Neural cell (in vitro differentiated cells): ENCODE measurements at regions not wholly inside any gene's neighbourhood (a gene's known extent, or its start where the extent isn't known, plus 50 kb on each side); places are given as distances from the start of the nearest gene placed in this dataset.
"Not testable (repeated sequence)": the region's sequence is repeated elsewhere in the genome, so short reads cannot be mapped to it uniquely, and the experiment has no call there.

Experiments
- H2AFZ ChIP-seq: fragments of 200-600, 300-800 bp; sonication (generic), shearing (Covaris generic); 2 replicates; pipeline ENCODE4 v1.6.0; 2014; ENCODE audit warnings: low read depth, mild to moderate bottlenecking, antibody characterized with exemption, low read length, moderate library complexity
- H3F3A ChIP-seq: fragments of 200-600 bp; shearing (Covaris generic); 2 replicates; pipeline ENCODE4 v1.6.1; 2016; ENCODE audit warnings: mild to moderate bottlenecking, moderate library complexity, mixed read lengths, antibody characterized with exemption, low read length; ENCODE audit not compliant: insufficient read depth, poor library complexity, severe bottlenecking
- H3K27ac ChIP-seq: fragments of 200-600, 300-800 bp; sonication (generic), shearing (Covaris generic); 2 replicates; pipeline ENCODE4 v1.5.1; 2014; ENCODE audit warnings: mild to moderate bottlenecking, low read length, moderate library complexity
- H3K27me3 ChIP-seq: fragments of 300-800, 200-600 bp; sonication (generic), shearing (Covaris generic); 2 replicates; pipeline ENCODE4 v1.6.0; 2014; ENCODE audit warnings: mild to moderate bottlenecking, low read depth, low read length, moderate library complexity; ENCODE audit not compliant: insufficient read depth
- H3K36me3 ChIP-seq: fragments of 300-800, 200-600 bp; sonication (generic), shearing (Covaris generic); 2 replicates; pipeline ENCODE4 v1.5.1; 2014; ENCODE audit warnings: mild to moderate bottlenecking, antibody characterized with exemption, low read length, moderate library complexity; ENCODE audit not compliant: insufficient read depth
- H3K4me2 ChIP-seq: fragments of 300-800, 200-600 bp; sonication (generic), shearing (Covaris generic); 2 replicates; pipeline ENCODE4 v1.6.0; 2014; ENCODE audit warnings: mild to moderate bottlenecking, low read length
- H3K4me3 ChIP-seq: fragments of 300-800, 200-600 bp; sonication (generic), shearing (Covaris generic); 2 replicates; pipeline ENCODE4 v1.5.1; 2014; ENCODE audit warnings: mild to moderate bottlenecking, low read length, moderate library complexity
- H3K79me2 ChIP-seq: fragments of 200-600 bp; shearing (Covaris generic); replicated peaks from 2 replicates; pipeline ENCODE4 v1.6.0; 2014; ENCODE audit warnings: mild to moderate bottlenecking, low read length, moderate library complexity; ENCODE audit not compliant: insufficient read depth
- H3K9ac ChIP-seq: fragments of 300-800, 200-600 bp; sonication (generic), shearing (Covaris generic); 2 replicates; pipeline ENCODE4 v1.6.1; 2016; ENCODE audit warnings: mild to moderate bottlenecking, low read length, mixed read lengths
- H3K9me2 ChIP-seq: fragments of 200-600 bp; shearing (Covaris generic); 2 replicates; pipeline ENCODE4 v1.6.1; 2016; ENCODE audit warnings: mild to moderate bottlenecking, low read length, mixed read lengths; ENCODE audit not compliant: insufficient read depth
- H3K9me3 ChIP-seq: fragments of 200-600, 300-800 bp; sonication (generic), shearing (Covaris generic); 2 replicates; pipeline ENCODE4 v1.6.1; 2016; ENCODE audit warnings: mild to moderate bottlenecking, mixed run types, low read length, moderate library complexity, mixed read lengths
- H4K20me1 ChIP-seq: fragments of 200-600 bp; shearing (Covaris generic); 2 replicates; pipeline ENCODE4 v1.6.1; 2016; ENCODE audit warnings: mild to moderate bottlenecking, mixed run types; ENCODE audit not compliant: insufficient read depth
- EP300 ChIP-seq: fragments of 450-650 bp; conservative IDR thresholded peaks from 2 replicates; pipeline ENCODE4 v1.6.1; 2014; ENCODE audit warnings: antibody characterized with exemption, mild to moderate bottlenecking, moderate library complexity; ENCODE audit not compliant: poor library complexity, severe bottlenecking
- EZH2 ChIP-seq: fragments of 200-600, 300-800 bp; shearing (Covaris generic), sonication (generic); IDR thresholded peaks from 2 replicates; pipeline ENCODE4 v1.6.1; 2014; ENCODE audit warnings: antibody characterized with exemption, low read length, borderline replicate concordance, mild to moderate bottlenecking; ENCODE audit not compliant: insufficient read depth, poor library complexity, severe bottlenecking
- MXI1 ChIP-seq: fragments of 450-650 bp; conservative IDR thresholded peaks from 2 replicates; pipeline ENCODE4 v1.6.1; 2014; ENCODE audit warnings: antibody characterized with exemption, mild to moderate bottlenecking; ENCODE audit not compliant: poor library complexity, severe bottlenecking
- POLR2AphosphoS5 ChIP-seq: IDR thresholded peaks from 2 replicates; pipeline ENCODE4 v1.6.1; 2012
- RAD21 ChIP-seq: fragments of 450-650 bp; conservative IDR thresholded peaks from 2 replicates; pipeline ENCODE4 v1.6.1; 2014; ENCODE audit warnings: antibody characterized with exemption, mild to moderate bottlenecking, moderate library complexity
- REST ChIP-seq: IDR thresholded peaks from 2 replicates; pipeline ENCODE4 v1.6.1; 2012; ENCODE audit warnings: borderline replicate concordance
- SMC3 ChIP-seq: fragments of 450-650 bp; conservative IDR thresholded peaks from 2 replicates; pipeline ENCODE4 v1.6.1; 2014; ENCODE audit warnings: antibody characterized with exemption, mild to moderate bottlenecking, moderate library complexity; ENCODE audit not compliant: poor library complexity
- TAF1 ChIP-seq: IDR thresholded peaks from 2 replicates; pipeline ENCODE4 v1.6.1; 2012; ENCODE audit warnings: low read depth
- TF ChIP-seq, protein P1 (sequence below): fragments of 450-650 bp; IDR thresholded peaks from 2 replicates; pipeline ENCODE4 v1.5.1; 2014; ENCODE audit warnings: antibody characterized with exemption, mild to moderate bottlenecking, moderate library complexity; ENCODE audit not compliant: poor library complexity, severe bottlenecking

DNA sequence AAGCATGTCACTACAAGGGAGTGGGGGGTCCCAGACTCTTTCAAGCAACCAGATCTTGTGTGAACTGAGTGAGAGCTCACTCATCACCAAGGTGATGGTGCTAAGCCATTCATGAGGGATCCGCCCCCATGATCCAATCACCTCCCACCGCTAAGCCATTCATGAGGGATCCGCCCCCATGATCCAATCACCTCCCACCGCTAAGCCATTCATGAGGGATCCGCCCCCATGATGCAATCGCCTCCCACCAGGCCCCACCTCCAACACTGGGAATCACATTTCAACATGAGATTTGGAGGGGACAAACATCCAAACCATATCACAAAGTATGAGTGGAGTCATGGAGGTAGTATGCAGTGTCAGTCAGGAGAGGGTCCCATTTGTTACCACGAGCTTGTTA is 64.8 kb upstream of the PROKR2 start:
- H3K79me2 ChIP-seq, H3F3A ChIP-seq, H3K36me3 ChIP-seq, H2AFZ ChIP-seq, H3K27ac ChIP-seq, H3K9me2 ChIP-seq, H3K9me3 ChIP-seq, H4K20me1 ChIP-seq, H3K4me3 ChIP-seq, H3K9ac ChIP-seq, H3K4me2 ChIP-seq: not testable (repeated sequence)
- H3K27me3 ChIP-seq: peaks cover 14% of the 10 kb centered on the region

DNA sequence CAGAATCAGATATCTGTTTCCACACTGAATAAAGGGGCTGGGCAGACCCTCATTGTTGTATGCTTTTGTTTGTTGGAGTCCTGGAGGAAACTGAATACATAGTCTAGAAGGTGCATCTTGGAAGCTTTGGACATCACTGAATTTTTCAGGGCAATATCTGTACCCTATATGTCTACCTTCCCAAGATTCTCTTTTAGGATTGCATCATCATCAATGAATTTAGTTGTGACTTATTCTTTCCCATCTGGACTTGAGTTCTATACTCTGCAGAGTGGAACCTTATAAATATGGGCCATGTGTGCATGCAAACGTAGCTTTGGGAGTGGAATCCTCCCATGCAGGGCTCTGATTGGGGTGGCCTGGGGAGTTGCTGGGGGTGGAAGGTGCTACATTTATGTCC is 60.7 kb upstream of the PROKR2 start:
- Histone ChIP-seq H3K9me2 (no peaks in the 10 kb centered on the region), H3K9ac (no peak overlapping the region), H3K79me2 (no peaks in the 10 kb centered on the region), H4K20me1 (no peaks in the 10 kb centered on the region), H2AFZ (no peak overlapping the region), H3K36me3 (no peaks in the 10 kb centered on the region), H3K27me3 (peaks cover 9% of the 10 kb centered on the region), H3K4me2 (no peak overlapping the region), H3F3A (no peaks in the 10 kb centered on the region), H3K9me3 (no peaks in the 10 kb centered on the region), H3K27ac (no peak overlapping the region), H3K4me3 (no peak overlapping the region)
- TF ChIP-seq EZH2: no peak
- no peak for TF ChIP-seq POLR2AphosphoS5
- no peak for TF ChIP-seq SMC3
- TF ChIP-seq MXI1: no peak
- no peak for TF ChIP-seq RAD21
- TF ChIP-seq TAF1: no peak
- no peak for TF ChIP-seq EP300
- TF ChIP-seq REST: no peak
- TF ChIP-seq, protein P1, sequence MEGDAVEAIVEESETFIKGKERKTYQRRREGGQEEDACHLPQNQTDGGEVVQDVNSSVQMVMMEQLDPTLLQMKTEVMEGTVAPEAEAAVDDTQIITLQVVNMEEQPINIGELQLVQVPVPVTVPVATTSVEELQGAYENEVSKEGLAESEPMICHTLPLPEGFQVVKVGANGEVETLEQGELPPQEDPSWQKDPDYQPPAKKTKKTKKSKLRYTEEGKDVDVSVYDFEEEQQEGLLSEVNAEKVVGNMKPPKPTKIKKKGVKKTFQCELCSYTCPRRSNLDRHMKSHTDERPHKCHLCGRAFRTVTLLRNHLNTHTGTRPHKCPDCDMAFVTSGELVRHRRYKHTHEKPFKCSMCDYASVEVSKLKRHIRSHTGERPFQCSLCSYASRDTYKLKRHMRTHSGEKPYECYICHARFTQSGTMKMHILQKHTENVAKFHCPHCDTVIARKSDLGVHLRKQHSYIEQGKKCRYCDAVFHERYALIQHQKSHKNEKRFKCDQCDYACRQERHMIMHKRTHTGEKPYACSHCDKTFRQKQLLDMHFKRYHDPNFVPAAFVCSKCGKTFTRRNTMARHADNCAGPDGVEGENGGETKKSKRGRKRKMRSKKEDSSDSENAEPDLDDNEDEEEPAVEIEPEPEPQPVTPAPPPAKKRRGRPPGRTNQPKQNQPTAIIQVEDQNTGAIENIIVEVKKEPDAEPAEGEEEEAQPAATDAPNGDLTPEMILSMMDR: no peak

GRCh38 chr20:5376228-5376627 is 59.5 kb upstream of the PROKR2 start:
- Histone ChIP-seq H3K4me3 (no peak overlapping the region), H3K9ac (no peak overlapping the region), H2AFZ (no peak overlapping the region), H3K36me3 (no peaks in the 10 kb centered on the region), H3K9me3 (no peaks in the 10 kb centered on the region), H3K79me2 (no peaks in the 10 kb centered on the region), H3K27me3 (peaks cover 9% of the 10 kb centered on the region), H4K20me1 (no peaks in the 10 kb centered on the region), H3K9me2 (no peaks in the 10 kb centered on the region), H3F3A (no peaks in the 10 kb centered on the region), H3K4me2 (no peak overlapping the region), H3K27ac (no peak overlapping the region)
- TF ChIP-seq REST (no peak), EP300 (no peak), RAD21 (no peak), TAF1 (no peak), SMC3 (no peak), POLR2AphosphoS5 (no peak), MXI1 (no peak), EZH2 (no peak)
- TF ChIP-seq, protein P1: no peak
